ENCODE measurements at regions not wholly inside any gene's neighbourhood (a gene's known extent, or its start where the extent isn't known, plus 50 kb on each side); places are given as distances from the start of the nearest gene placed in this dataset.

GRCh38 chr3:59481776-59482400 lies 432.1 kb upstream of the CFAP20DC start:
- TF ChIP-seq, protein P1, sequence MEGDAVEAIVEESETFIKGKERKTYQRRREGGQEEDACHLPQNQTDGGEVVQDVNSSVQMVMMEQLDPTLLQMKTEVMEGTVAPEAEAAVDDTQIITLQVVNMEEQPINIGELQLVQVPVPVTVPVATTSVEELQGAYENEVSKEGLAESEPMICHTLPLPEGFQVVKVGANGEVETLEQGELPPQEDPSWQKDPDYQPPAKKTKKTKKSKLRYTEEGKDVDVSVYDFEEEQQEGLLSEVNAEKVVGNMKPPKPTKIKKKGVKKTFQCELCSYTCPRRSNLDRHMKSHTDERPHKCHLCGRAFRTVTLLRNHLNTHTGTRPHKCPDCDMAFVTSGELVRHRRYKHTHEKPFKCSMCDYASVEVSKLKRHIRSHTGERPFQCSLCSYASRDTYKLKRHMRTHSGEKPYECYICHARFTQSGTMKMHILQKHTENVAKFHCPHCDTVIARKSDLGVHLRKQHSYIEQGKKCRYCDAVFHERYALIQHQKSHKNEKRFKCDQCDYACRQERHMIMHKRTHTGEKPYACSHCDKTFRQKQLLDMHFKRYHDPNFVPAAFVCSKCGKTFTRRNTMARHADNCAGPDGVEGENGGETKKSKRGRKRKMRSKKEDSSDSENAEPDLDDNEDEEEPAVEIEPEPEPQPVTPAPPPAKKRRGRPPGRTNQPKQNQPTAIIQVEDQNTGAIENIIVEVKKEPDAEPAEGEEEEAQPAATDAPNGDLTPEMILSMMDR (IDR thresholded peaks at IDR 0.05) = no peak
- TF ChIP-seq EP300 (IDR thresholded peaks at IDR 0.05) = no peak
- TF ChIP-seq POLR2AphosphoS5 (IDR thresholded peaks at IDR 0.05) = no peak
- no peak for TF ChIP-seq POLR2A (IDR thresholded peaks at IDR 0.05)
